Neuron (in vitro differentiated cells): ENCODE measurements at regions not wholly inside any gene's neighbourhood (a gene's known extent, or its start where the extent isn't known, plus 50 kb on each side); places are given as distances from the start of the nearest gene placed in this dataset.

Experiments
- H2AFZ ChIP-seq: one replicate; pipeline ENCODE4 v1.6.1; 2013; ENCODE audit warnings: low read depth, mild to moderate bottlenecking, inconsistent platforms, low read length, moderate library complexity
- H3K27me3 ChIP-seq: one replicate; pipeline ENCODE4 v1.6.1; 2013; ENCODE audit warnings: low read length; ENCODE audit not compliant: insufficient read depth
- H3K36me3 ChIP-seq: one replicate; pipeline ENCODE4 v1.6.1; 2013; ENCODE audit warnings: low read length; ENCODE audit not compliant: insufficient read depth
- H3K4me1 ChIP-seq: one replicate; pipeline ENCODE4 v1.6.1; 2013; ENCODE audit warnings: low read length; ENCODE audit not compliant: insufficient read depth
- H3K4me3 ChIP-seq: 2 replicates; pipeline ENCODE4 v1.5.1; 2013; ENCODE audit warnings: mild to moderate bottlenecking, low read length, moderate library complexity
- H3K9me3 ChIP-seq: one replicate; pipeline ENCODE4 v1.6.1; 2013; ENCODE audit warnings: low read length

GRCh38 chr9:129561594-129562281, 59.2 kb downstream of the C9orf50 start:
- Histone ChIP-seq H3K4me1 (peaks cover 51% of the 10 kb centered on the region), H3K9me3 (no peaks in the 10 kb centered on the region), H3K27me3 (no peaks in the 10 kb centered on the region), H3K36me3 (no peaks in the 10 kb centered on the region), H2AFZ (peak overlapping the region; percentile 32), H3K4me3 (no peak overlapping the region)

- peaks cover 55% of the 10 kb centered on the region for H3K4me1 ChIP-seq
- H3K9me3 ChIP-seq: no peaks in the 10 kb centered on the region
- no peaks in the 10 kb centered on the region for H3K27me3 ChIP-seq
- H2AFZ ChIP-seq: no peak overlapping the region
- H3K4me3 ChIP-seq: no peak overlapping the region
- H3K36me3 ChIP-seq: no peaks in the 10 kb centered on the region
These were observed 60.0 kb downstream of the C9orf50 start for GRCh38 chr9:129560881-129561306.

- peaks cover 62% of the 10 kb centered on the region for H3K4me1 ChIP-seq
- H3K36me3 ChIP-seq: no peaks in the 10 kb centered on the region
- no peaks in the 10 kb centered on the region for H3K9me3 ChIP-seq
- no peak overlapping the region for H3K4me3 ChIP-seq
- no peaks in the 10 kb centered on the region for H3K27me3 ChIP-seq
- no peak overlapping the region for H2AFZ ChIP-seq
These were observed 61.4 kb downstream of the C9orf50 start for GRCh38 chr9:129559506-129559881.

GRCh38 chr9:129558551-129559505, 62.1 kb downstream of the C9orf50 start:
- peaks cover 62% of the 10 kb centered on the region for H3K4me1 ChIP-seq
- H3K9me3 ChIP-seq: no peaks in the 10 kb centered on the region
- H2AFZ ChIP-seq: no peak overlapping the region

GRCh38 chr9:129558063-129558550, 62.8 kb downstream of the C9orf50 start:
- no peak overlapping the region for H2AFZ ChIP-seq
- H3K4me1 ChIP-seq: peaks cover 62% of the 10 kb centered on the region
- no peaks in the 10 kb centered on the region for H3K27me3 ChIP-seq

More at GRCh38 chr9:129558551-129559505, 62.1 kb downstream of the C9orf50 start:
- Histone ChIP-seq H3K27me3 (no peaks in the 10 kb centered on the region), H3K4me3 (no peak overlapping the region), H3K36me3 (no peaks in the 10 kb centered on the region)

GRCh38 chr9:129557192-129558036, 63.5 kb downstream of the C9orf50 start:
- Histone ChIP-seq H3K4me3 (peak overlapping the region; percentile 15), H3K4me1 (peaks cover 60% of the 10 kb centered on the region), H3K36me3 (no peaks in the 10 kb centered on the region), H3K27me3 (no peaks in the 10 kb centered on the region), H3K9me3 (no peaks in the 10 kb centered on the region), H2AFZ (no peak overlapping the region)

More at GRCh38 chr9:129558063-129558550, 62.8 kb downstream of the C9orf50 start:
- no peak overlapping the region for H3K4me3 ChIP-seq
- H3K9me3 ChIP-seq: no peaks in the 10 kb centered on the region
- H3K36me3 ChIP-seq: no peaks in the 10 kb centered on the region

- Histone ChIP-seq H3K27me3 (no peaks in the 10 kb centered on the region), H3K9me3 (no peaks in the 10 kb centered on the region), H2AFZ (no peak overlapping the region), H3K4me1 (peaks cover 52% of the 10 kb centered on the region), H3K36me3 (no peaks in the 10 kb centered on the region), H3K4me3 (peak overlapping the region; percentile 15)
These were observed 64.3 kb downstream of the C9orf50 start for GRCh38 chr9:129556491-129557191.

- H3K4me1 ChIP-seq: peaks cover 46% of the 10 kb centered on the region
- H3K4me3 ChIP-seq: no peak overlapping the region
- H3K9me3 ChIP-seq: no peaks in the 10 kb centered on the region
- no peaks in the 10 kb centered on the region for H3K36me3 ChIP-seq
- H2AFZ ChIP-seq: no peak overlapping the region
- H3K27me3 ChIP-seq: no peaks in the 10 kb centered on the region
These were observed 65.2 kb downstream of the C9orf50 start for GRCh38 chr9:129555512-129556215.

GRCh38 chr9:129554649-129555048, 66.3 kb downstream of the C9orf50 start:
- Histone ChIP-seq H3K27me3 (no peaks in the 10 kb centered on the region), H3K36me3 (no peaks in the 10 kb centered on the region), H3K4me1 (peaks cover 44% of the 10 kb centered on the region), H3K9me3 (no peaks in the 10 kb centered on the region), H3K4me3 (no peak overlapping the region), H2AFZ (no peak overlapping the region)

GRCh38 chr9:129553277-129553676, 67.6 kb downstream of the C9orf50 start:
- no peak overlapping the region for H3K4me3 ChIP-seq
- H3K4me1 ChIP-seq: peaks cover 31% of the 10 kb centered on the region
- no peaks in the 10 kb centered on the region for H3K36me3 ChIP-seq
- H2AFZ ChIP-seq: no peak overlapping the region
- no peaks in the 10 kb centered on the region for H3K9me3 ChIP-seq
- no peaks in the 10 kb centered on the region for H3K27me3 ChIP-seq

- no peaks in the 10 kb centered on the region for H3K9me3 ChIP-seq
- H3K4me1 ChIP-seq: peaks cover 18% of the 10 kb centered on the region
- no peak overlapping the region for H2AFZ ChIP-seq
- H3K27me3 ChIP-seq: no peaks in the 10 kb centered on the region
- no peaks in the 10 kb centered on the region for H3K36me3 ChIP-seq
- H3K4me3 ChIP-seq: no peak overlapping the region
These were observed 68.8 kb downstream of the C9orf50 start for GRCh38 chr9:129552064-129552463.
